ENCODE measurements at regions not wholly inside any gene's neighbourhood (a gene's known extent, or its start where the extent isn't known, plus 50 kb on each side); places are given as distances from the start of the nearest gene placed in this dataset.

GRCh38 chr20:12595841-12596240, 412.9 kb upstream of the SPTLC3 start:
- TF ChIP-seq TAF1 (conservative IDR thresholded peaks at IDR 0.05) = no peak
- no peak for TF ChIP-seq CTCF (IDR thresholded peaks at IDR 0.05; ENCODE audit: low read depth, low read length, missing input control)
